Gastroesophageal sphincter (tissue), 4 donors: ENCODE measurements at regions not wholly inside any gene's neighbourhood (a gene's known extent, or its start where the extent isn't known, plus 50 kb on each side); places are given as distances from the start of the nearest gene placed in this dataset.

ENCODE experiments used
- ATAC-seq: fragments of 150-250 bp; one replicate; pipeline ENCODE4 v1.9.1; 2016; ENCODE audit warnings: mild to moderate bottlenecking, moderate library complexity
- H3K27ac ChIP-seq, 4 donors: fragments of 200-600 bp; sonication (generic) in 3 of 4; 1 replicate in 3 of 4; 2 replicates in 1 of 4; pipeline ENCODE4 v1.5.1; 2016 to 2019
- H3K27me3 ChIP-seq: fragments of 200-600 bp; sonication (generic); one replicate; pipeline ENCODE4 v1.5.1; 2019
- H3K36me3 ChIP-seq, 2 donors: fragments of 200-600 bp; sonication (generic); one replicate each; pipeline ENCODE4 v1.5.1; 2019; ENCODE audit warnings: control low read depth in 1 of 2
- H3K4me1 ChIP-seq, 3 donors: fragments of 200-600 bp; sonication (generic); 1 replicate in 2 of 3; 2 replicates in 1 of 3; pipeline ENCODE4 v1.5.1; 2016 to 2019; ENCODE audit warnings: control low read depth in 2 of 3
- H3K4me3 ChIP-seq, 2 donors: fragments of 200-600 bp; sonication (generic); one replicate each; pipeline ENCODE4 v1.5.1; 2019; ENCODE audit warnings: mild to moderate bottlenecking in 1 of 2, moderate library complexity in 1 of 2
- H3K9me3 ChIP-seq, 3 donors: fragments of 200-600 bp; sonication (generic); one replicate each; pipeline ENCODE4 v1.5.1; 2017 to 2019; ENCODE audit warnings: control low read depth in 2 of 3
- CTCF ChIP-seq, 4 experiments: fragments of 200-600 bp in 2 of 4; fragments of 450-650 bp in 2 of 4; sonication (generic) in 1 of 4; IDR thresholded peaks; one replicate each; pipeline ENCODE4 v1.5.1; 2017 to 2019; ENCODE audit warnings: antibody characterized with exemption in 4 of 4, mild to moderate bottlenecking in 2 of 4, moderate library complexity in 2 of 4
- EP300 ChIP-seq: sonication (generic); formaldehyde crosslinking; IDR thresholded peaks from one replicate; pipeline ENCODE4 v1.6.1; 2017; ENCODE audit warnings: antibody characterized with exemption, mild to moderate bottlenecking
- POLR2A ChIP-seq, 2 donors: fragments of 450-650 bp; IDR thresholded peaks; one replicate each; pipeline ENCODE4 v1.6.1; 2017; ENCODE audit warnings: antibody characterized with exemption in 2 of 2, mild to moderate bottlenecking in 2 of 2, moderate library complexity in 1 of 2
- POLR2AphosphoS5 ChIP-seq: sonication (generic); formaldehyde crosslinking; IDR thresholded peaks from one replicate; pipeline ENCODE4 v1.6.1; 2017; ENCODE audit warnings: antibody characterized with exemption
- WGBS, 2 donors: methylation state at CpG; one replicate each; pipeline ENCODE4 v1.1.5; 2018; ENCODE audit warnings: low coverage in 1 of 2; 5-methylcytosine and 5-hydroxymethylcytosine counted together

GRCh38 chr4:151841107-151841506 lies 80.3 kb upstream of the GATB start:
- no peak overlapping the region for H3K27ac ChIP-seq
- H3K9me3 ChIP-seq = no peaks in the 10 kb centered on the region
- no peak overlapping the region for H3K4me3 ChIP-seq
- no peaks in the 10 kb centered on the region for H3K36me3 ChIP-seq
- ATAC-seq = no peak
- WGBS, 2 donors = 63 to 69% methylated on average over 7 of the region's 10 CpGs
- TF ChIP-seq POLR2A (IDR thresholded peaks at IDR 0.05) = no peak
- no peak for TF ChIP-seq EP300
- no peak for TF ChIP-seq CTCF (IDR thresholded peaks at IDR 0.05)
- no peak for TF ChIP-seq POLR2AphosphoS5
- H3K27me3 ChIP-seq = peaks cover 3% of the 10 kb centered on the region
- H3K4me1 ChIP-seq = no peaks in the 10 kb centered on the region

GRCh38 chr4:151835467-151835866 lies 74.7 kb upstream of the GATB start:
- WGBS, 2 donors = 100% methylated on average over 1 of the region's 2 CpGs; no CpG with 5 or more reads in 1 of the 2 donors
- TF ChIP-seq EP300 = no peak
- no peak for TF ChIP-seq POLR2AphosphoS5
- TF ChIP-seq CTCF (IDR thresholded peaks at IDR 0.05) = no peak
- TF ChIP-seq POLR2A (IDR thresholded peaks at IDR 0.05) = no peak
- no peaks in the 10 kb centered on the region for H3K4me1 ChIP-seq

GRCh38 chr4:151833174-151833573 lies 72.4 kb upstream of the GATB start:
- H3K27ac ChIP-seq = no peak overlapping the region

More at GRCh38 chr4:151835467-151835866, 74.7 kb upstream of the GATB start:
- Histone ChIP-seq H3K9me3 (no peaks in the 10 kb centered on the region), H3K36me3 (no peaks in the 10 kb centered on the region), H3K27me3 (no peaks in the 10 kb centered on the region), H3K4me3 (no peak overlapping the region), H3K27ac (no peak overlapping the region)
- no peak for ATAC-seq

GRCh38 chr4:151831526-151831925 lies 70.7 kb upstream of the GATB start:
- Histone ChIP-seq H3K36me3 (no peaks in the 10 kb centered on the region), H3K27ac (no peak overlapping the region), H3K4me3 (no peak overlapping the region), H3K4me1 (no peaks in the 10 kb centered on the region), H3K27me3 (no peaks in the 10 kb centered on the region), H3K9me3 (no peaks in the 10 kb centered on the region)
- no peak for TF ChIP-seq POLR2AphosphoS5
- no peak for TF ChIP-seq CTCF (IDR thresholded peaks at IDR 0.05)
- no peak for TF ChIP-seq POLR2A (IDR thresholded peaks at IDR 0.05)
- TF ChIP-seq EP300 = no peak
- ATAC-seq = no peak
- WGBS, 2 donors = 73 to 80% methylated on average over 1 of the region's 1 CpG

More at GRCh38 chr4:151833174-151833573, 72.4 kb upstream of the GATB start:
- H3K4me3 ChIP-seq = no peak overlapping the region
- no peaks in the 10 kb centered on the region for H3K27me3 ChIP-seq
- H3K4me1 ChIP-seq = no peaks in the 10 kb centered on the region
- no peaks in the 10 kb centered on the region for H3K36me3 ChIP-seq
- no peaks in the 10 kb centered on the region for H3K9me3 ChIP-seq
- TF ChIP-seq EP300 (no peak), CTCF (IDR thresholded peaks at IDR 0.05) (no peak), POLR2A (IDR thresholded peaks at IDR 0.05) (no peak), POLR2AphosphoS5 (no peak)
- ATAC-seq = no peak

GRCh38 chr4:151830168-151830567 lies 69.4 kb upstream of the GATB start:
- no peak for ATAC-seq
- Histone ChIP-seq H3K27ac (no peak overlapping the region), H3K36me3 (no peaks in the 10 kb centered on the region), H3K4me3 (no peak overlapping the region), H3K4me1 (no peaks in the 10 kb centered on the region), H3K9me3 (peaks cover 0 to 7% (median 0%) of the 10 kb centered on the region in 3 donors), H3K27me3 (no peaks in the 10 kb centered on the region)
- no peak for TF ChIP-seq CTCF (IDR thresholded peaks at IDR 0.05)
- TF ChIP-seq POLR2A (IDR thresholded peaks at IDR 0.05) = no peak
- no peak for TF ChIP-seq POLR2AphosphoS5
- no peak for TF ChIP-seq EP300
- WGBS, 2 donors = 82% methylated on average over 3 of the region's 3 CpGs; no CpG with 5 or more reads in 1 of the 2 donors
